ENCODE measurements at regions not wholly inside any gene's neighbourhood (a gene's known extent, or its start where the extent isn't known, plus 50 kb on each side); places are given as distances from the start of the nearest gene placed in this dataset.
A peak's percentile ranks its signal among the peaks of the same experiment; 100 is the strongest.

- DNase-seq (ENCODE audit: low spot score), result no peak
These were observed 54.2 kb downstream of the S1PR1 start for GRCh38 chr1:101290922-101291561.

GRCh38 chr1:101291562-101292380 lies 55.0 kb downstream of the S1PR1 start:
- no peak for DNase-seq (ENCODE audit: low spot score)

GRCh38 chr1:101293461-101294051 lies 56.7 kb downstream of the S1PR1 start:
- no peak for DNase-seq (ENCODE audit: low spot score)

GRCh38 chr1:101295209-101295608 lies 58.4 kb downstream of the S1PR1 start:
- no peak for DNase-seq (ENCODE audit: low spot score)

- peak; percentile 81 for DNase-seq (ENCODE audit: low spot score)
These were observed 61.8 kb downstream of the S1PR1 start for GRCh38 chr1:101298663-101299062.

GRCh38 chr1:101299141-101299540 lies 62.3 kb downstream of the S1PR1 start:
- no peak for DNase-seq (ENCODE audit: low spot score)

- DNase-seq (ENCODE audit: low spot score), result no peak
These were observed 62.9 kb downstream of the S1PR1 start for GRCh38 chr1:101299710-101300109.

- DNase-seq (ENCODE audit: low spot score), result no peak
These were observed 64.1 kb downstream of the S1PR1 start for GRCh38 chr1:101300916-101301315.

GRCh38 chr1:101301446-101302057 lies 64.7 kb downstream of the S1PR1 start:
- DNase-seq (ENCODE audit: low spot score), result no peak

GRCh38 chr1:101302831-101303511 lies 66.2 kb downstream of the S1PR1 start:
- peak; percentile 92 for DNase-seq (ENCODE audit: low spot score)

GRCh38 chr1:101307985-101308689 lies 71.3 kb downstream of the S1PR1 start:
- DNase-seq (ENCODE audit: low spot score), result no peak

- no peak for DNase-seq (ENCODE audit: low spot score)
These were observed 72.1 kb downstream of the S1PR1 start for GRCh38 chr1:101308935-101309333.

- DNase-seq (ENCODE audit: low spot score), result peak; percentile 71
These were observed 72.8 kb downstream of the S1PR1 start for GRCh38 chr1:101309334-101310311.

- DNase-seq (ENCODE audit: low spot score), result no peak
These were observed 73.7 kb downstream of the S1PR1 start for GRCh38 chr1:101310506-101310905.

- no peak for DNase-seq (ENCODE audit: low spot score)
These were observed 74.5 kb downstream of the S1PR1 start for GRCh38 chr1:101311146-101311920.

GRCh38 chr1:101312147-101312546 lies 75.3 kb downstream of the S1PR1 start:
- DNase-seq (ENCODE audit: low spot score), result no peak

GRCh38 chr1:101313356-101313755 lies 76.5 kb downstream of the S1PR1 start:
- DNase-seq (ENCODE audit: low spot score), result no peak

- DNase-seq (ENCODE audit: low spot score), result no peak
These were observed 77.4 kb downstream of the S1PR1 start for GRCh38 chr1:101314244-101314643.

- DNase-seq (ENCODE audit: low spot score), result no peak
These were observed 79.4 kb downstream of the S1PR1 start for GRCh38 chr1:101316256-101316655.

- no peak for DNase-seq (ENCODE audit: low spot score)
These were observed 80.0 kb downstream of the S1PR1 start for GRCh38 chr1:101316799-101317198.
